HEK293 (cell line): ENCODE measurements at regions not wholly inside any gene's neighbourhood (a gene's known extent, or its start where the extent isn't known, plus 50 kb on each side); places are given as distances from the start of the nearest gene placed in this dataset.

ENCODE experiments used
- CTCF ChIA-PET: fragments of 350-600 bp; formaldehyde crosslinking; extraction: SDS; loops from one replicate; lab custom pipeline; 2021; ENCODE audit warnings: antibody characterized with exemption; lab: Yijun Ruan, JAX
- POLR2A ChIA-PET: fragments of 300-600 bp; formaldehyde crosslinking; extraction: SDS; loops from one replicate; lab custom pipeline; 2020; ENCODE audit warnings: antibody characterized with exemption, inconsistent platforms; lab: Yijun Ruan, JAX
- H3K27ac ChIP-seq: fragments of 200-500 bp; sonication (Bioruptor generic); 2 replicates; pipeline ENCODE4 v1.5.1; 2014; ENCODE audit warnings: low read depth, low read length, control low read depth, inconsistent platforms; ENCODE audit errors: extremely low read depth
- H3K36me3 ChIP-seq, 2 experiments: fragments of 200-500 bp in 1 of 2; sonication (Bioruptor generic) in 1 of 2; 1 replicate in 1 of 2; 2 replicates in 1 of 2; pipeline ENCODE4 v1.5.1; 2014 to 2017; ENCODE audit warnings: inconsistent platforms in 2 of 2, low read length in 2 of 2; ENCODE audit not compliant: control insufficient read depth in 2 of 2, insufficient read depth in 1 of 2
- H3K4me1 ChIP-seq: fragments of 200-500 bp; sonication (Bioruptor generic); 2 replicates; pipeline ENCODE4 v1.5.1; 2014; ENCODE audit warnings: mild to moderate bottlenecking, low read length, inconsistent platforms; ENCODE audit not compliant: control insufficient read depth, insufficient read depth
- H3K4me3 ChIP-seq: 2 replicates; pipeline ENCODE4 v1.5.1; 2011; ENCODE audit warnings: low read depth, mild to moderate bottlenecking, control low read depth, low read length, moderate library complexity
- H3K9me3 ChIP-seq: fragments of 200-500 bp; sonication (Bioruptor generic); 2 replicates; pipeline ENCODE4 v1.5.1; 2014; ENCODE audit warnings: low read depth, low read length, inconsistent platforms; ENCODE audit not compliant: control insufficient read depth, insufficient read depth
- GLI4 ChIP-seq: fragments of 450-650 bp; formaldehyde crosslinking; IDR thresholded peaks from 2 replicates; pipeline ENCODE4 v1.5.1; 2016; ENCODE audit warnings: missing biosample characterization, missing genetic modification characterization
- KLF1 ChIP-seq: fragments of 450-650 bp; formaldehyde crosslinking; IDR thresholded peaks from 2 replicates; pipeline ENCODE4 v1.5.1; 2016; ENCODE audit warnings: missing biosample characterization, missing genetic modification characterization
- KLF7 ChIP-seq: fragments of 450-650 bp; formaldehyde crosslinking; IDR thresholded peaks from 2 replicates; pipeline ENCODE4 v1.5.1; 2016; ENCODE audit warnings: missing biosample characterization, missing genetic modification characterization, borderline replicate concordance
- MEIS1 ChIP-seq: sonication (generic); formaldehyde crosslinking; IDR thresholded peaks from 2 replicates; pipeline ENCODE4 v1.8.1; 2022; ENCODE audit warnings: missing genetic modification reagents, mild to moderate bottlenecking, borderline replicate concordance
- WT1 ChIP-seq: fragments of 450-650 bp; formaldehyde crosslinking; IDR thresholded peaks from 2 replicates; pipeline ENCODE4 v1.5.1; 2016; ENCODE audit warnings: missing biosample characterization, missing genetic modification characterization
- ZBTB21 ChIP-seq: fragments of 450-650 bp; formaldehyde crosslinking; IDR thresholded peaks from 2 replicates; pipeline ENCODE4 v1.5.1; 2017; ENCODE audit warnings: missing biosample characterization, missing genetic modification characterization
- ZNF121 ChIP-seq: fragments of 450-650 bp; formaldehyde crosslinking; IDR thresholded peaks from 2 replicates; pipeline ENCODE4 v1.5.1; 2016; ENCODE audit warnings: missing biosample characterization, missing genetic modification characterization
- ZNF138 ChIP-seq: fragments of 450-650 bp; formaldehyde crosslinking; IDR thresholded peaks from 2 replicates; pipeline ENCODE4 v1.5.1; 2016; ENCODE audit warnings: missing biosample characterization, missing genetic modification characterization, borderline replicate concordance
- ZNF174 ChIP-seq: fragments of 450-650 bp; formaldehyde crosslinking; IDR thresholded peaks from 2 replicates; pipeline ENCODE4 v1.5.0; 2017; ENCODE audit warnings: missing biosample characterization, mild to moderate bottlenecking, missing genetic modification characterization
- ZNF175 ChIP-seq: fragments of 450-650 bp; formaldehyde crosslinking; IDR thresholded peaks from 2 replicates; pipeline ENCODE4 v1.5.1; 2016; ENCODE audit warnings: missing biosample characterization, missing genetic modification characterization
- ZNF24 ChIP-seq: fragments of 450-650 bp; formaldehyde crosslinking; IDR thresholded peaks from 2 replicates; pipeline ENCODE4 v1.5.1; 2016; ENCODE audit warnings: missing biosample characterization, missing genetic modification characterization
- ZNF354C ChIP-seq: fragments of 450-650 bp; formaldehyde crosslinking; IDR thresholded peaks from 2 replicates; pipeline ENCODE4 v1.5.1; 2016; ENCODE audit warnings: missing biosample characterization, missing genetic modification characterization, low read depth, borderline replicate concordance
- ZNF530 ChIP-seq: fragments of 450-650 bp; formaldehyde crosslinking; IDR thresholded peaks from 2 replicates; pipeline ENCODE4 v1.5.1; 2016; ENCODE audit warnings: low read depth, missing biosample characterization, missing genetic modification characterization
- ZNF558 ChIP-seq: fragments of 450-650 bp; formaldehyde crosslinking; IDR thresholded peaks from 2 replicates; pipeline ENCODE4 v1.5.1; 2016; ENCODE audit warnings: missing biosample characterization, missing genetic modification characterization
- ZNF560 ChIP-seq: fragments of 450-650 bp; formaldehyde crosslinking; IDR thresholded peaks from 2 replicates; pipeline ENCODE4 v1.5.1; 2017; ENCODE audit warnings: missing biosample characterization, missing genetic modification characterization, borderline replicate concordance
- ZNF585B ChIP-seq: fragments of 450-650 bp; formaldehyde crosslinking; IDR thresholded peaks from 2 replicates; pipeline ENCODE4 v1.5.1; 2016; ENCODE audit warnings: missing biosample characterization, missing genetic modification characterization
- ZNF660 ChIP-seq: fragments of 450-650 bp; IDR thresholded peaks from 2 replicates; pipeline ENCODE4 v1.5.1; 2018; ENCODE audit warnings: missing biosample characterization, mild to moderate bottlenecking, missing genetic modification characterization
- TF ChIP-seq, protein P1 (sequence below): fragments of 450-650 bp; formaldehyde crosslinking; IDR thresholded peaks from 2 replicates; pipeline ENCODE4 v1.5.1; 2016; ENCODE audit warnings: missing biosample characterization, missing genetic modification characterization, low read depth
- TF ChIP-seq, protein P2 (sequence below): fragments of 450-650 bp; formaldehyde crosslinking; IDR thresholded peaks from 2 replicates; pipeline ENCODE4 v1.5.1; 2016; ENCODE audit warnings: missing biosample characterization, missing genetic modification characterization
- TF ChIP-seq, protein P3 (sequence below): fragments of 450-650 bp; formaldehyde crosslinking; IDR thresholded peaks from 2 replicates; pipeline ENCODE4 v1.5.1; 2016; ENCODE audit warnings: missing biosample characterization, missing genetic modification characterization
- TF ChIP-seq, protein P4 (sequence below): fragments of 450-650 bp; formaldehyde crosslinking; IDR thresholded peaks from 2 replicates; pipeline ENCODE4 v1.5.1; 2017; ENCODE audit warnings: missing biosample characterization, mild to moderate bottlenecking, missing genetic modification characterization, moderate library complexity
- TF ChIP-seq, protein P5 (sequence below): fragments of 450-650 bp; IDR thresholded peaks from 2 replicates; pipeline ENCODE4 v1.5.1; 2018; ENCODE audit warnings: missing biosample characterization, mild to moderate bottlenecking, missing genetic modification characterization
- TF ChIP-seq, protein P6 (sequence below): fragments of 450-650 bp; formaldehyde crosslinking; IDR thresholded peaks from 2 replicates; pipeline ENCODE4 v1.5.1; 2016; ENCODE audit warnings: missing biosample characterization, missing genetic modification characterization
- TF ChIP-seq, protein P7 (sequence below): fragments of 450-650 bp; formaldehyde crosslinking; IDR thresholded peaks from 2 replicates; pipeline ENCODE4 v1.5.1; 2016; ENCODE audit warnings: missing biosample characterization, missing genetic modification characterization

DNA sequence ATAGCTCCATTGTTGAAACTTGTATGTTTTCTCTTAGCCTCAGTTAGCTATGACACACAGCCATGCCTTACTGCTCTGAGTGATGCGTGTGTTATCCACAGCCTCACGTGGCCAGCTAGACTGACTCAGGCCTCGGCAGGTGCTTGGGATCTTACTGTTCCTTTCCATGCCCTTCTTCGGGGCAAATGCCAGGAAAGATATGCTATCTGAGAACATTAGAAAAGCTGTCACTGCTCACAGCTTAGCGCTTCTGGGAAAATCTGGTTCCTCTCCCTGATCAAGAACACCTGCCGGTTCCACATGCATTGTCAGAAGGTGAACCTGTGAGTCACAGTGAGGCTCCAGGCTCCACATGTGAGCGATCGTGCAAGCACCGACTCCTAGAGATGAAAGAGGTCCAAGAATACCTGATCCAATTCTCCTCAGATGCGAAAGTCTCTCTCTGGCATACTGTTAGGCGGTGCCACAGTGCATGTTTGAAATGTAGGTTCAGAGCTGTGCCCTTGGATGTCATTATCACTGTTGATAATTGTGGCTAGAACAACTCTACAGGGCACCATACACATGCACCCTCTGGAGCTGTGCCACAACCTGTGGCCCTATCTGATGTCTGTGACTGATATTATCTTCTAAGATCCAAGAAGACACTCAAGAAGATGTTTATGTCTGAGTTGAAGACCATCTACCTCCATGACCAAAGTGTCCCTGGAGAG, 247.8 kb upstream of the IGFBP3 start:
- ChIA-PET CTCF (interaction anchor here (0.6 kb wide), 1 partner anchor 40 kb away, joined by 3 read pairs; no protein-coding TSS in a partner anchor), POLR2A (no interaction called here)
- H3K4me3 ChIP-seq: no peak overlapping the region
- H3K36me3 ChIP-seq: no peaks in the 10 kb centered on the region
- no peaks in the 10 kb centered on the region for H3K4me1 ChIP-seq
- H3K9me3 ChIP-seq: no peaks in the 10 kb centered on the region
- TF ChIP-seq MEIS1 (CRISPR knock-in tag) (no peak), ZNF121 (no peak), ZNF24 (no peak), ZNF530 (tag by site-specific recombination) (no peak), ZNF138 (tag by site-specific recombination) (no peak), KLF1 (no peak), ZNF560 (tag by site-specific recombination) (no peak), KLF7 (tag by site-specific recombination) (no peak), GLI4 (tag by site-specific recombination) (no peak), ZNF174 (tag by site-specific recombination) (no peak), ZNF558 (tag by site-specific recombination) (no peak)
- TF ChIP-seq, protein P1, sequence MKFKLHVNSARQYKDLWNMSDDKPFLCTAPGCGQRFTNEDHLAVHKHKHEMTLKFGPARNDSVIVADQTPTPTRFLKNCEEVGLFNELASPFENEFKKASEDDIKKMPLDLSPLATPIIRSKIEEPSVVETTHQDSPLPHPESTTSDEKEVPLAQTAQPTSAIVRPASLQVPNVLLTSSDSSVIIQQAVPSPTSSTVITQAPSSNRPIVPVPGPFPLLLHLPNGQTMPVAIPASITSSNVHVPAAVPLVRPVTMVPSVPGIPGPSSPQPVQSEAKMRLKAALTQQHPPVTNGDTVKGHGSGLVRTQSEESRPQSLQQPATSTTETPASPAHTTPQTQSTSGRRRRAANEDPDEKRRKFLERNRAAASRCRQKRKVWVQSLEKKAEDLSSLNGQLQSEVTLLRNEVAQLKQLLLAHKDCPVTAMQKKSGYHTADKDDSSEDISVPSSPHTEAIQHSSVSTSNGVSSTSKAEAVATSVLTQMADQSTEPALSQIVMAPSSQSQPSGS (tag by site-specific recombination): no peak
- TF ChIP-seq, protein P2, sequence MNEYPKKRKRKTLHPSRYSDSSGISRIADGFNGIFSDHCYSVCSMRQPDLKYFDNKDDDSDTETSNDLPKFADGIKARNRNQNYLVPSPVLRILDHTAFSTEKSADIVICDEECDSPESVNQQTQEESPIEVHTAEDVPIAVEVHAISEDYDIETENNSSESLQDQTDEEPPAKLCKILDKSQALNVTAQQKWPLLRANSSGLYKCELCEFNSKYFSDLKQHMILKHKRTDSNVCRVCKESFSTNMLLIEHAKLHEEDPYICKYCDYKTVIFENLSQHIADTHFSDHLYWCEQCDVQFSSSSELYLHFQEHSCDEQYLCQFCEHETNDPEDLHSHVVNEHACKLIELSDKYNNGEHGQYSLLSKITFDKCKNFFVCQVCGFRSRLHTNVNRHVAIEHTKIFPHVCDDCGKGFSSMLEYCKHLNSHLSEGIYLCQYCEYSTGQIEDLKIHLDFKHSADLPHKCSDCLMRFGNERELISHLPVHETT (tag by site-specific recombination): no peak
- TF ChIP-seq, protein P3, sequence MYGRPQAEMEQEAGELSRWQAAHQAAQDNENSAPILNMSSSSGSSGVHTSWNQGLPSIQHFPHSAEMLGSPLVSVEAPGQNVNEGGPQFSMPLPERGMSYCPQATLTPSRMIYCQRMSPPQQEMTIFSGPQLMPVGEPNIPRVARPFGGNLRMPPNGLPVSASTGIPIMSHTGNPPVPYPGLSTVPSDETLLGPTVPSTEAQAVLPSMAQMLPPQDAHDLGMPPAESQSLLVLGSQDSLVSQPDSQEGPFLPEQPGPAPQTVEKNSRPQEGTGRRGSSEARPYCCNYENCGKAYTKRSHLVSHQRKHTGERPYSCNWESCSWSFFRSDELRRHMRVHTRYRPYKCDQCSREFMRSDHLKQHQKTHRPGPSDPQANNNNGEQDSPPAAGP: no peak
- TF ChIP-seq, protein P4, sequence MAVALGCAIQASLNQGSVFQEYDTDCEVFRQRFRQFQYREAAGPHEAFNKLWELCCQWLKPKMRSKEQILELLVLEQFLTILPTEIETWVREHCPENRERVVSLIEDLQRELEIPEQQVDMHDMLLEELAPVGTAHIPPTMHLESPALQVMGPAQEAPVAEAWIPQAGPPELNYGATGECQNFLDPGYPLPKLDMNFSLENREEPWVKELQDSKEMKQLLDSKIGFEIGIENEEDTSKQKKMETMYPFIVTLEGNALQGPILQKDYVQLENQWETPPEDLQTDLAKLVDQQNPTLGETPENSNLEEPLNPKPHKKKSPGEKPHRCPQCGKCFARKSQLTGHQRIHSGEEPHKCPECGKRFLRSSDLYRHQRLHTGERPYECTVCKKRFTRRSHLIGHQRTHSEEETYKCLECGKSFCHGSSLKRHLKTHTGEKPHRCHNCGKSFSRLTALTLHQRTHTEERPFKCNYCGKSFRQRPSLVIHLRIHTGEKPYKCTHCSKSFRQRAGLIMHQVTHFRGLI (tag by site-specific recombination): no peak
- TF ChIP-seq, protein P5, sequence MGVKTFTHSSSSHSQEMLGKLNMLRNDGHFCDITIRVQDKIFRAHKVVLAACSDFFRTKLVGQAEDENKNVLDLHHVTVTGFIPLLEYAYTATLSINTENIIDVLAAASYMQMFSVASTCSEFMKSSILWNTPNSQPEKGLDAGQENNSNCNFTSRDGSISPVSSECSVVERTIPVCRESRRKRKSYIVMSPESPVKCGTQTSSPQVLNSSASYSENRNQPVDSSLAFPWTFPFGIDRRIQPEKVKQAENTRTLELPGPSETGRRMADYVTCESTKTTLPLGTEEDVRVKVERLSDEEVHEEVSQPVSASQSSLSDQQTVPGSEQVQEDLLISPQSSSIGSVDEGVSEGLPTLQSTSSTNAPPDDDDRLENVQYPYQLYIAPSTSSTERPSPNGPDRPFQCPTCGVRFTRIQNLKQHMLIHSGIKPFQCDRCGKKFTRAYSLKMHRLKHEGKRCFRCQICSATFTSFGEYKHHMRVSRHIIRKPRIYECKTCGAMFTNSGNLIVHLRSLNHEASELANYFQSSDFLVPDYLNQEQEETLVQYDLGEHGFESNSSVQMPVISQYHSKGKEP (tag by site-specific recombination): no peak
- no peak overlapping the region for H3K27ac ChIP-seq

DNA sequence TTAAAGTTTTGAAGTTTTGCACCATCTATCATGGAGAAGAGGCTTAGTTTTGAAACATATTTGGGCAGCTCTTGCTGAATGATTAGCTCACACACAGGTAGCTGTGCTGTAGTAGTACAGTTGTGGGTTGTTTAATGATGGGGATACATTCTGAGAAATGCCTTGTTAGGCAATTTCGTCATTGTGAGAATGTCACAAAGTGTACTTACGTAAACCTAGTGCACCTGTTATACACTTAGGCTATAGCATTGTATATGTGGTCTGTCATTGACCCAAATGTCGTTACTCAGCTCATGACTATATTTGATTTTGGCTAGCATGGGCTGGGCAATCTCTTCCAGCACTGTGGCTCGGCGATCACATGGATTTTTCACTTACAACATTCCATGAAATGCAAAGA, 247.2 kb upstream of the IGFBP3 start:
- H3K27ac ChIP-seq: no peak overlapping the region
- no peak for TF ChIP-seq ZNF354C (tag by site-specific recombination)
- TF ChIP-seq, protein P6, sequence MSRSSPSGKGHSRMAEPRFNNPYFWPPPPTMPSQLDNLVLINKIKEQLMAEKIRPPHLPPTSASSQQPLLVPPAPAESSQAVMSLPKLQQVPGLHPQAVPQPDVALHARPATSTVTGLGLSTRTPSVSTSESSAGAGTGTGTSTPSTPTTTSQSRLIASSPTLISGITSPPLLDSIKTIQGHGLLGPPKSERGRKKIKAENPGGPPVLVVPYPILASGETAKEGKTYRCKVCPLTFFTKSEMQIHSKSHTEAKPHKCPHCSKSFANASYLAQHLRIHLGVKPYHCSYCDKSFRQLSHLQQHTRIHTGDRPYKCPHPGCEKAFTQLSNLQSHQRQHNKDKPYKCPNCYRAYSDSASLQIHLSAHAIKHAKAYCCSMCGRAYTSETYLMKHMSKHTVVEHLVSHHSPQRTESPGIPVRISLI (tag by site-specific recombination): no peak
- TF ChIP-seq ZNF585B: no peak
- TF ChIP-seq ZNF660: no peak
- TF ChIP-seq, protein P7, sequence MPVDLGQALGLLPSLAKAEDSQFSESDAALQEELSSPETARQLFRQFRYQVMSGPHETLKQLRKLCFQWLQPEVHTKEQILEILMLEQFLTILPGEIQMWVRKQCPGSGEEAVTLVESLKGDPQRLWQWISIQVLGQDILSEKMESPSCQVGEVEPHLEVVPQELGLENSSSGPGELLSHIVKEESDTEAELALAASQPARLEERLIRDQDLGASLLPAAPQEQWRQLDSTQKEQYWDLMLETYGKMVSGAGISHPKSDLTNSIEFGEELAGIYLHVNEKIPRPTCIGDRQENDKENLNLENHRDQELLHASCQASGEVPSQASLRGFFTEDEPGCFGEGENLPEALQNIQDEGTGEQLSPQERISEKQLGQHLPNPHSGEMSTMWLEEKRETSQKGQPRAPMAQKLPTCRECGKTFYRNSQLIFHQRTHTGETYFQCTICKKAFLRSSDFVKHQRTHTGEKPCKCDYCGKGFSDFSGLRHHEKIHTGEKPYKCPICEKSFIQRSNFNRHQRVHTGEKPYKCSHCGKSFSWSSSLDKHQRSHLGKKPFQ (tag by site-specific recombination): no peak
- no peak for TF ChIP-seq WT1 (tag by site-specific recombination)
- TF ChIP-seq ZNF175 (tag by site-specific recombination): no peak
- TF ChIP-seq ZBTB21 (tag by site-specific recombination): no peak
- H3K9me3 ChIP-seq: no peaks in the 10 kb centered on the region
- CTCF ChIA-PET: interaction anchor here (0.6 kb wide), 1 partner anchor 40 kb away, joined by 3 read pairs; no protein-coding TSS in a partner anchor
- H3K4me1 ChIP-seq: no peaks in the 10 kb centered on the region
- POLR2A ChIA-PET: no interaction called here
- no peaks in the 10 kb centered on the region for H3K36me3 ChIP-seq
- H3K4me3 ChIP-seq: no peak overlapping the region
